Activated T-cell treated with anti-CD3 and anti-CD28 coated beads for 1 hour (primary cell): ENCODE measurements at regions not wholly inside any gene's neighbourhood (a gene's known extent, or its start where the extent isn't known, plus 50 kb on each side); places are given as distances from the start of the nearest gene placed in this dataset.
"Not testable (repeated sequence)": the region's sequence is repeated elsewhere in the genome, so short reads cannot be mapped to it uniquely, and the experiment has no call there.

ENCODE experiments used
- DNase-seq: peaks from one replicate; pipeline ENCODE4 v3.0.0-alpha.2; 2020; ENCODE audit warnings: low read depth

DNA sequence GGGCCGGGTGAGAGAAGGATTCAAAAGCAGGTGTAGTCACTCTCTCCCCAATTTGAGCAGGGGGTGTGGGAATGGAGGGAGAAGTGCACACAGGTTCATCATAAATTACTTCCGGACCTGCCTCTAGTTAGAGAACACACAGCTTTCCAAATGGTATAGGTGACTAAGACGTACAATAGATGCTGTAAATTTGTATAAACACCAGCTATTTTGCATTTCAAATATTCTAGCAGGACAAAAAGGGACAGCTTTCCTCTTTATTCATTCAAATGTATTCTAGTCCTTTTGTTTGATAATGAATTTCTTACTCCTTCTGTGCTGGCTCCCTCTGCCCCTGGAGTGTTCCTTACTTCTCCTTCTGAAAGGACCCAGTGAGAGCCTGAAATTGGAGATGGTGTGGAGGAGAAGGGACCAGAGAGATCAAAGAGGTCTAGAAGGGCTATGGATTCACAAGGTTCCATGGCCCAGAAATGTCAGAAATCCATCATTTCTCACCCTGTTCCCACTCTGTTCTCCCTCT lies 53.2 kb upstream of the SH3BP4 start:
- DNase-seq = no peak

DNA sequence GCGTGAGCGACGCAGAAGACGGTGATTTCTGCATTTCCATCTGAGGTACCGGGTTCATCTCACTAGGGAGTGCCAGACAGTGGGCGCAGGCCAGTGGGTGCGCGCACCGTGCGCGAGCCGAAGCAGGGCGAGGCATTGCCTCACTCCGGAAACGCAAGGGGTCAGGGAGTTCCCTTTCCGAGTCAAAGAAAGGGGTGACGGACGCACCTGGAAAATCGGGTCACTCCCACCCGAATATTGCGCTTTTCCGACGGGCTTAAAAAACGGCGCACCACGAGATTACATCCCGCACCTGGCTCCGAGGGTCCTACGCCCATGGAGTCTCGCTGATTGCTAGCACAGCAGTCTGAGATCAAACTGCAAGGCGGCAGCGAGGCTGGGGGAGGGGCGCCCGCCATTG lies 63.4 kb upstream of the SH3BP4 start:
- not testable (repeated sequence) for DNase-seq

DNA sequence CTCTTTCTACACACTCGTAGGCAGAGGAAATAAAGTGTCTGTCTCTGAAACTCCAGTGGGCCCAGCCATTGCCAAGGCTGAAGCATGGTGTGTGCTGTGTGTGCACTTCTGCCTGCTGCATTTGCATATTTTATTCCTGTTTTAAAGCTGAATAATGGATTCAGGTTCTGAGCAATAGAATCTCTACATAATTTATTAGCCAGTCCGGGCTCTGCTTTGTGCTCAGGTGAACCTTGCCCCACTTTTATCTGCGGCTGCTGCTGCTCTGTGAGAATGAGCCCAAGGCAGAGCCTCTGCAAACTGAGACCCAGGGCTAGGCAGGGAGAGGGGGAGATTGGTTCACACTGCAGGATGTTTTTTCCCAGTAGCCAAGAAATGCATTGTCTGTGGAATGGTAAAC lies 64.6 kb upstream of the SH3BP4 start:
- no peak for DNase-seq

DNA sequence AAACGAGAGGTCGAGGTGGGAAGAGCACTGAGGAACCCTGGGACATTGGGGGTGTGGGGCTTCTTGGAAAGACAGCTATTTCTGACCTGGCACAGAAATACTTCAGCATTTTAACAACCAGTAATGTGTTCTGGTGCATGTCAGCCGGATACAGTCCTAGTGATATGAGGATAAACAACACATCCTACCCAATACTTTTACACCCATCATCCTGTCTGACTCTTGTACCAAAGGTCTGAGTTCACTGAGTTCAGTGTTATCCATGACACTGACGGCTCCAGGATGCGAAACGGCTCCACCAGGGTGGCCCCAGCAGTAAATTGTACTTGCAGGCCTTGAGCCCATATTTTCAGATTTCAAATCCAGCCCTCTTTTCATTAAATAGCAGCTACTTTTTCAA lies 65.9 kb upstream of the SH3BP4 start:
- DNase-seq = no peak

DNA sequence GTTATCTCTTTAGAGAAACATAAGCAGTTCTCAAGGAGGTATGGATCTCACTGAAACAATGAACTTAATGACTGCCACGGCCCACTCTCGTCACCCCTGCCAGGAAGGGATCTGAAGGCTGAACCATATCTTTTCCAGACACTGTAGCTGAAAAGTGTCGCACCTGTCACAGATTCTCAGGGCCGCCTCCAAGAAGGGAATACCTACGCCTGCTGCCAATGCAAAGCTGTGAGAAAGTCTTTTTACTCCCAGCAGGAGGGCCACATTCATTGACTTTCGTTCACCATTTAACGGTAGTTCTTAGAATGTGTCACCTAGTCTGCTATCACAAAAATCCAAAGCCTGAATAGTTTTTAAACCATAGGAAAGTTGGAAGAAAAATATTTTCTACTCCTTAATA lies 66.7 kb upstream of the SH3BP4 start:
- no peak for DNase-seq

DNA sequence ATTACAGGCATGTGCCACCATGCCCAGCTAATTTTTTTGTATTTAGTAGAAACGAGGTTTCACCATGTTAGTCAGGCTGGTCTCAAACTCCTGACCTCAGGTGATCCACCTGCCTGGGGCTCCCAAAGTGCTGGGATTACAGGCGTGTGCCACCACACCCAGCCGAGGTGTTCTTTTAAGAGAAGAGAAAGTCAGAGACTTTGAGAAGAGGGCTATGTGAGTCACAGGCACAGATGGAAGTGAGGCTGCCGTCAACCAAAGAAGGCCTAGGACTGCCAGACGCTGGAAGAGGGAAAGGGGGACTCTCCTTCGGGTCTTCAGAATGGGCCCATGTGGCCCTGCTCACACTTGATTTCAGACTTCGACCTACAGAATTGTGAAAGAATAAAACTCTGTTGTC lies 67.2 kb upstream of the SH3BP4 start:
- no peak for DNase-seq

DNA sequence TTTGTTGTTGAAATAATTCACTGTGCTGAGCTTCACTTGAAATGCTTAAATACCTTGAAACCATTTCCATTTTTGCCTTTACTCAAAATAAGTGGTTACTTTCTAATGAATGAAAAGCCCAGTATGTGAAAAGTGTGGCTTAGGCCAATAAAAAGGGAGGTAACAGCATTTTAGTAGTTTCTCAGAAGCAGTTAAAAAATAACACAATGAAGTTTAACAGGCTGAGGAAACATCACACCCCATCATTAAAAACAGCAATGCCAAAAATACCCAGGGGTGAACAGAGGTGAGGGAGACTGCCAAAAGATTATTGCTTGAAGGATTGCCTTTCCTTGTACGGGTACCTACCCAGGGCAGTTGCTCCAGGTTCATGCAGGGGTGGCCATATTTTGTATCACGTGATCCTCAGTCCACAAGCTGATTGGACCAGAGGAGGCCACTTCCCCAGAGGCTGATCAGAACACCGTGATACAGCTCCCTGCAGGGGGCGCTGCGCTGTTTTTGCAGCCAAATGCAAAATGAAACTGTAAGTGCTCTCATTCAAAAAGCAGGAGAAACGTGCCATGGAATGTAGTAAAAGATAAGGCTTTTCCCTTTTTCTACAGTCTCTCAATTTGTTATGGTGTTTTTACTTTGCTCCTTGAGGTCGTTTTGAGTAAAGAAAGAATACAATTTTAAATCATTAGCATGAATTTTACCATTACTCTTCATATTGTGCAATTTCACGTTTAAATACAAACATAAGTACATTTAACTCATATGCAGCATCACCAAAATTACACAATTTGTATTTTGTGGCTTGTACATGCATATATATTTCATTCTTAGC lies 70.2 kb upstream of the SH3BP4 start:
- DNase-seq = peak; percentile 11

DNA sequence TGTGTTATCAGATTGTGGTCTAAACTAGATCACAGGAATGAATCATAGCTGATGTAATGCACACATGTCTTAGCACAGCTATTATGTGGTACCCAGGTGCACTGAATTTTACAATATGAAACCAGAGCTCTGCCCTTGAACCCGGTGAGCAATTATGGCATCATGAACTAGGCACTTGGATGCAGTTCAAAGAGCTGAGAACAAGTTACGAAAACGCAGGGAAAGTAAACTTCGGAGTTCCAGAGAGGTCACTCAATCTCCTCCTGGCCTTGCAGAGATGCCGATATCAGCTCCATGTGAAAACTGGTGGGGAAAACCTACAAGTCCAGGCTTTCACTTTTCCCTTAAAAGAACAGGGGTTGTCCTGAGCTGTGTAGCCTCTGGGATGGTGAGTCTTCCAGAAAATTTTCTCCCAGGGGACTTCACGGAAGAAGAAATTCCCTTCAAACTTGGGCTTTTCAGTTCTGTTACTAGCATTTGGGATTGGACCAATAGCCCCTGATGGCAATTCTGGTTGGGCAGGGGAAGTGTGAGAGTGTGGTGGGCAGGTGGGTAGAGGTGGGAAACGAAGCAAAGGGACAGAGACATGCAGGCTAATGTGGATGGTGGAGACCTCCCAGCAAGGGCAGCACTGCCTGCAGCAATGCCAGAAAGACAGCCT lies 71.1 kb upstream of the SH3BP4 start:
- no peak for DNase-seq

DNA sequence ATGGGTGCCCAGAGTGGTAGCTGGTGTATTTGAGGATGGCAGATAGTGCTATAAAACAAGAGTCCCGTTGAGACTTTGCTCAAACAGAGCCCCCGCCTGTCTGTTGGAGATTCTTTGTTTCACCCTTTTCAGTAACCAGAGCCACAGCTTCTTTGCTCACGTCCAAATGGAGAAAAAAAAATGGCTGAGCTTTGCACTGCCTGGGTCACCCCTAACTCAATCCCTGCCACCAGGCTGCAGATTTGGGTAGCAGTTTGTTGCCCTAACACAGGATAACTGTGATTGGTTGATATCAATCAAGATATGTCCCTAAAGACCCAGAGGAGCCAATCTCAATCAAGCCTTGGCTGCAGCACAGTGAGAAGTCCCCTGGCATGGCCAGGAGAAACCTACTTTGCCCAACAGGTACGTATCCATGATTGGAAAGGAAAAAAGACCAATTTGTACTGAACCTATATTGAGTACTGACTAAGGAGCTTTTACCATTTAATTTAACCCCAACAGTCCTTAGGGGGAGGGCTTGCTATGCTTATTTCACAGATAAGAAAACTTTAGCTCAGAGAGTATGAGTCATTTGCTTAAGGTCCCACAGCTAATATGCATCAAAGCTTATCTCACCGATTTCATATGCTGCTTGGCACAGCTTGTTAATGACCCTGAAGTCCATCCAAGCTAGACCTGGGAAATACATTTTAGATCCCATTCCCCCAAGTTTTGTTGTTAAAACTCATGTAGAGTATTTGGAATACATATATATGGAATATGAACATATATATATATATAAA lies 72.0 kb upstream of the SH3BP4 start:
- DNase-seq = no peak

DNA sequence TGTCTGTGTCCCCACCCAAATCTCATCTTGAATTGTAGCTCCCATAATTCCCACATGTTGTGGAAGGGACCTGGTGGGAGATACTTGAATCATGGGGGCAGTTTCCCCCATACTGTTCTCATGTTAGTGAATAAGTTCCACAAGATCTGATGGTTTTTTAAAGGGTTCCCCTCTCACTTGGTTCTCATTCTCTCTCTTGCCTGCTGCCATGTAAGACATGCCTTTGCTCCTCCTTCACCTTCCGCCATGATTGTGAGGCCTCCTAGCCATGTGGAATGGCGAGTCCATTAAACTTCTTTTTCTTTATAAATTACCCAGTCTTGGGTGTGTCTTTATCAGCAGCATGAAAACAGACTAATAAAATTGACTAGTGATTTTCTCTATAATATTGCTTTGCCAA lies 75.2 kb upstream of the SH3BP4 start:
- not testable (repeated sequence) for DNase-seq

DNA sequence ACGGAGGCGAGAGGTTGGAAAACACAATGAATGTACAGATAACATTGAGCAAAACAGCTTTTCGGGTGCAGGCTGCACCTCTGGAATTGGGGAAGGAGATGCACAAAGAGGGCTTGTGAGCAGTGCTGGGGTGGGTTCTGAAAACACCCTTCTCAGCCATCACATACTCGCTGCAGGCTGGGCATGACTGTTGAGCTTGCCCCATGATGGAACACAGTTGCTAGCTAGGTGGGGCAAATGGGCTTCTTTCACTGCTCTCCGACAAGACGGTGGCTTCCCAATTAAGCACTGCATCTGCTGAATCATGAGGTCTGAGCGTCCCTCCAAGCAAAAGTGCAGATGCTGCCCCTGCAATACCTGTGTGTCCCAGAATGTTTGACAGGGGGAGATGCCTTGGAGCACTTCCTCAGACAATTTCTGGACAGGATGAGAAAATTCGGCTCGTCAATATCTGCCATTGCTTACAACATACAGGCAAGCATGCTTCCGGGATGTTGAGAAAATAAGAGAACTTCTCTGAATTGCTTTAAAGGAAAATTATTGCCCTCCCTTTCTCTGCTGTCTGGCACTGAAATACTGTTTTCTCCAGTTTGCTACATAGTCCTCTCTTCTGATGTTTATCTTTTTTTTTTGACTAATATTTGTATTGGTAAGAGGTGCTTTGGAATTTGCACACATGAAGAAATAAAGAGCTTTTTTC lies 77.3 kb upstream of the SH3BP4 start:
- DNase-seq = no peak

DNA sequence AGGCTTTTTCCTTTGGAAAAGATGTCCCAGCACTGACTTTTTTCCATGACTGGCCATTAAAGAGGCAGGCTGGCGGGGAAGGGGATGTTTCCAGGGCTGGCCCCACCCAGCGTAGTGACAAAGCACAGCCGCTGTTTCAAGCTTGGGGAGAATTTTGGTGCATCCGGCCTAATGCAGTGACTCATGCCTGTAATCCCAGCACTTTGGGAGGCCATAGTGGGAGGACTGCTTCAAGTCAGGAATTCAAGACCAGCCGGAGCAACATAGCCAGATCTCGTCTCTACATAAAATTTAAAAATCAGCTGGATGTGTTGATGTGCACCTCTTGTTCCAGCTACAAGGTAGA lies 78.0 kb upstream of the SH3BP4 start:
- DNase-seq = no peak

DNA sequence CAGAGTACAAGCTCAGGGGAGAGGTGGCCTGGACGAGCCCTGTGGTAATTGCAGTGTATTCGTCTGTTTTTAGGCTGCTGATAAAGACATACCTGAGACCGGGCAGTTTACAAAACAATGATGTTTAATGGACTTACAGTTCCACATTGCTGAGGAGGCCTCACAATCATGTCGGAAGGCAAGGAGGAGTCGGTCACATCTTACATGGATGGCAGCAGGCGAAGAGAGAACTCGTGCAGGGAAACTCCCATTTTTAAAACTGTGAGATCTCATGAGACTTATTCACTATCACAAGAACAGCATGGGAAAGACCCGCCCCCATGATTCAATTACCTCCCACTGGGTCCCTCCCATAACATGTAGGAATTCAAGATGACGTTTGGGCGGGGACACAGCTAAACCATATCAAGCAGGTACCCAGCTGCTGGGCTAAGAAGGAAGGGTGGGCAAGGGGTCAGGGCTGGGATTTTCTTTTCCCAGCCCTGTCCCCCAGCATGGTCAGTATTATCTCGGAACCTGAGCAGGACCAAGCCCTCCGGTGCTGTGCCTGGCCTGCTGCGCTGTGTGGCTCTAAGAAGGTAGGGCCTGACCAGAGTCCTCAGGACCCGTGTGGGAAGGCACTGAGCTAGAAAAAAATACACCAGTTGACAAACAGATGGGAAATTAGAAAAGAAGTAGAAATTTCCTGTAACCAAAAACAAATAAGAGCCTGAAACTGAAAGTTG lies 78.6 kb upstream of the SH3BP4 start:
- no peak for DNase-seq

DNA sequence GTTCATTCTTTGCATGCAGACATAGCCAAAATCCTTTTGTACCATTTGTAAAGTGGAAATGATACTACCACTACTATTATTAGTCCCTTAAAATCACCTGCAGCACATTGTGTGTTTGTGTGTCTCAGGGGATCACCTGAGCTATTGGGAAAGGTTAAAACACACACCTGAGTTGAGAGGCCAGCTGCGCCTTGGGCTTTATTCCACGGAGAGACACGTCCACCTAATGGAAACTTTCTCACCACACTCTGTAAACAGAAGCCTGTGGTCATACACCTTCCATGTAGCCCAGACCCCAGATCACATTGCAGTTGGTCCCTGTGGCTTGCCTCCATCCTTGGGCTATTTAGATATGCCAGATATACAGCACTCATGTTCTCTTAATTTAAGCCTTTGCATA lies 81.8 kb upstream of the SH3BP4 start:
- no peak for DNase-seq

DNA sequence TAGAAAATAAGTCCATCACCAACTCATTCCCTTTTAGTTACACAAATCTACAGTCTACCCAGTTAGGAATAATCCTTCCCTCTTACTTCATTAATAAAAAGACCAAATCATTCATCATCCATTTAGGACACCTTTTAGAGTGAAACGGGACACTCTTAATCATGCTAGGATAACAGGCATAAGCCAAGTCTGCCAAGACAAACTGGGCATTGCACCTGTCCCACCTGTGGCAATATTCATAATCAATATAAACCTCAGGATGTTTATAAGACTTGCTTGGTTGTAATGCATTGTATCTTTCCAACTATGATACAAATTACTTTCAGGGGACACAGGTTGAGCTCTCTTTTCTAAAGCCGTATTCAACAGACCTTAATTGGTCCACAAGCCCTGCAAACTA lies 82.7 kb upstream of the SH3BP4 start:
- no peak for DNase-seq

DNA sequence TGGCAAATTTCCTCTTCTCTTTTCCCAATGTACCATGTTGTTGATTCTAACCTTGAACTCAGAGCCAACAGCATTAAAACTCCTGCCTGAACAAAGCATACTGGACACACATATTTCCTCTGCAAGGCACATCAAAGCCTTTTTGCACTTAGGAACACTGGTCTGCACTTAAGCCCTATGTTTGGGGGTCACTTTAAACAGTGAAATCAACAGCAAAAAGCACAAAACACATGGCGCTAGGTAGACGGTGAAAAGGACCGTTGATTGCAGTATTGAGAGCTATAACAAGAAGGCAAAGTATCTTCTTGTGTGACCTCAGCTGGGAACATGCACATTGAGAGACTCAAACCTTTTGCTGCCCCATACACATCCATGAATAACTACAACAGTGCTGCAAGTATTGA lies 83.9 kb upstream of the SH3BP4 start:
- no peak for DNase-seq

DNA sequence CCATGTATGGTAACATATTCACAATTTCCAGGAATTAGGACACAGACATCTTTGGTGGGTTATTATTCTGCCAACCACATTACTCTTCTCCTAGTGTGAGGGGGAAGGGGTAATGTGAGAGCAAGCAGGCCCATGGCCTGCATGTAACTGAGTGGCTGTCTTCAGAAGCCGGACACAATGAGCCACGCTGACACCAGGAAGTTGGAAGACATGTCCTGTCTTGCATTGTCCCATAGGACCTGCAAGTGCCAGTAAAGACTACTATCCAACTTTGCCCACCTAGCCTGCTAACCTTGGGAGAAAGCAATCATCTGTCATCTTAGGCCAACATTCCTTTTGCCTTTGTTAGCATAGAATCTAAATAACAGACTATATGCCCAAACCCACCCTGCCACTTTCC lies 86.2 kb upstream of the SH3BP4 start:
- no peak for DNase-seq

DNA sequence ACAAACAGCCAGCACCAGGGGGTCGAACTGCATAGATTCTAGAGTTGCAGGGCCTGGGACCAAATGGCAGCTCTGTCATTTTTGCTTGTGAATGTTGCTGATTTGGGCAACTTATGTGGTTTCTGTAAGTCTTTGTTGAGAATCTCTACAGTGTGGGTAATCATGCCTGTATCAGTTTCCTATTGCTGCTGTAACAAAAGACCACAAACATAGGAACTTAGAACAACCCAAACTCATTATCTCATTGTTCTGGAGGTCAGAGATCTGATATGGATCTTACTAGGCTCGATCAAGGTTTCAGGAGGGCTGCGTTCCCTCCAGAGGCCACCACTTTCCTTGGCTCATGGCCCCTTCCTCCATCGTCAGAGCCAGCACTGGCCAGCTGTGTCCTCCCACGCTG lies 86.8 kb upstream of the SH3BP4 start:
- DNase-seq = no peak

DNA sequence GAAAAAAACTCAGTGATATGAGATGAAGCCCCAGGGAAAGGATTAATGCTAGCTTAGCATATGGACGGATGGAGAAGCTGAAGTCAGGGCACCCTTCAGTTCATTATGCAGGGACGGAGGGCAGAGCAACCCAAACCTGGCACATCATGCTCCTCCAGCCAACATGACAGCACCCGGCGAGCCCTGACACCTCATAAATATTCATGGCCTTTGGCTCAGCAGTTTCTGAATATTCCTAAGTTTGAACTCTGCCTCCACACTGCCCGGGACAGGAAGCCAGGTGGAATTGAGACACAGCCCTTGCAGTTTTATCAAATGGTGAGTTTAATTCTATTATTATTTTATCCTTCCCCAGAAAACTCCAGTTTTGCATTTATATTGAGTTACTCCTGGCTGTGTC lies 87.3 kb upstream of the SH3BP4 start:
- no peak for DNase-seq

DNA sequence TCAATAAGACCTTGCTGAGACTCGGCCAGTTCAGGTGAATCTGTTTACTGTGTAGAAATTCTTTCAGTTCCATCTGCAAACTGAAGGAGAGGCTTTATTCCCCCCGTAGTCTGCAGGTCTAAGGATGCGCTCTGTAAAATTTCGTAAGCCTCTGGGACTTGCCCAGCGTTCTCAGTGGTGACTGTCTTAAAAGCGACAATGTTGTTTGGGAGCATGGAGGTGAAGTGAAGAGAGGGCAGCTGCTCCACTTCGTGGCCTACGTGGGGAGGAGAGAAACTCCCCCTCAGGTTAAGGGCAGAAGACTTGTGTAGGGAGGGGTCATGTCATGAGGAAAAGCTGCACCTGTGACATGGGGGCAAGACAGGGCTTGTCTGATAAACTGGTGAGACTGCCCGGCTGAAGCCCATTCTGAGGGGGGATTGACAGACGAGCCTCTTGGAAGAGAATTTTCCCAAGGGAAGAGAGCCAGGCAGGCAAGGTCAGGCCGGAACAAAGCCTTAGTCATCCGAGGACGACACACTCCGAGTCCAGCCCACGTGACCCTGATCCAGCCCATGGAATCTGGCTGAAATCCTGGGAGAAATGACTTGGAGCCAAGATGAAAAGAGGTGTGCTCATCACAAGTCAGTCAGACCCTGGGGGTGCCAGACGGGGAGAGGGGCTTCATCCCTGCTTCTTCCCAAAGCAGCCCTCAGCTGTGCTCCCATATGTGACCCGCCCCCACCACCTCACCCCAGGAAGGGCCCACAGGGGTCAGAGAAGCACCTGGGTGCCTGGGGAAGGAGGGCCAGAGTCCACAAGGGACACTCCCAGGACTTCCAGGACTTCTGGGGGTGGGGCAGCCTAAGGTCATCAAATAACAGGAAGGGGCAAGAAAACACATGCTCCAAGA lies 88.5 kb upstream of the SH3BP4 start:
- DNase-seq = no peak
